Spleen (tissue), 11 donors: ENCODE measurements at regions not wholly inside any gene's neighbourhood (a gene's known extent, or its start where the extent isn't known, plus 50 kb on each side); places are given as distances from the start of the nearest gene placed in this dataset.

Source experiments
- DNase-seq: peaks from one replicate; pipeline ENCODE4 v3.0.0-alpha.2; 2020
- H3K27ac ChIP-seq, 8 donors: fragments of 200-600 bp; sonication (generic) in 7 of 8; 1 replicate in 4 of 8; 2 replicates in 4 of 8; pipeline versions ENCODE4 v1.5.0 to v1.8.0; 2016 to 2021; ENCODE audit warnings: inconsistent platforms in 4 of 8, mild to moderate bottlenecking in 4 of 8, moderate library complexity in 1 of 8
- H3K27me3 ChIP-seq, 7 donors: fragments of 200-600 bp; sonication (generic) in 6 of 7; replicated peaks in 1 of 7; 1 replicate in 4 of 7; 2 replicates in 3 of 7; pipeline versions ENCODE4 v1.5.0 to v1.8.0; 2016 to 2021; ENCODE audit warnings: inconsistent platforms in 3 of 7, mild to moderate bottlenecking in 1 of 7
- H3K36me3 ChIP-seq, 6 donors: fragments of 200-600 bp; sonication (generic) in 5 of 6; 1 replicate in 4 of 6; 2 replicates in 2 of 6; pipeline versions ENCODE4 v1.5.0 to v1.8.0; 2016 to 2021; ENCODE audit warnings: inconsistent platforms in 2 of 6
- H3K4me1 ChIP-seq, 6 donors: fragments of 200-600 bp; sonication (generic) in 5 of 6; 1 replicate in 3 of 6; 2 replicates in 3 of 6; pipeline versions ENCODE4 v1.5.0 to v1.8.0; 2016 to 2021; ENCODE audit warnings: inconsistent platforms in 3 of 6
- H3K4me3 ChIP-seq, 8 donors: fragments of 200-600 bp; sonication (generic) in 7 of 8; 1 replicate in 4 of 8; 2 replicates in 4 of 8; pipeline versions ENCODE4 v1.5.0 to v1.8.0; 2016 to 2021; ENCODE audit warnings: inconsistent platforms in 4 of 8, mild to moderate bottlenecking in 4 of 8, moderate library complexity in 2 of 8
- H3K9me3 ChIP-seq, 8 donors: fragments of 200-600 bp; sonication (generic) in 7 of 8; 1 replicate in 4 of 8; 2 replicates in 4 of 8; pipeline versions ENCODE4 v1.5.0 to v1.8.0; 2016 to 2021; ENCODE audit warnings: inconsistent platforms in 4 of 8
- CTCF ChIP-seq, 11 experiments: fragments of 200-600 bp in 7 of 11; fragments of 450-650 bp in 4 of 11; sonication (generic) in 4 of 11; IDR thresholded peaks in 8 of 11; conservative IDR thresholded peaks in 3 of 11; 1 replicate in 7 of 11; 2 replicates in 4 of 11; pipeline versions ENCODE4 v1.4.0 to v1.8.0; 2016 to 2021; ENCODE audit warnings: antibody characterized with exemption in 11 of 11, inconsistent platforms in 4 of 11, mild to moderate bottlenecking in 1 of 11
- POLR2A ChIP-seq, 3 donors: fragments of 450-650 bp; IDR thresholded peaks; one replicate each; pipeline ENCODE4 v1.5.1; 2017; ENCODE audit warnings: antibody characterized with exemption in 3 of 3, mild to moderate bottlenecking in 1 of 3
- POLR2AphosphoS5 ChIP-seq, 3 donors: sonication (generic); formaldehyde crosslinking; IDR thresholded peaks; one replicate each; pipeline ENCODE4 v1.5.1; 2017; ENCODE audit warnings: antibody characterized with exemption in 3 of 3
- WGBS, 5 donors: extraction: QIAGEN DNeasy Blood & Tissue Kit in 3 of 5; methylation state at CpG; one replicate each; pipeline versions ENCODE4 v1.1.5 to v1.1.7; 2013 to 2018; 5-methylcytosine and 5-hydroxymethylcytosine counted together
- intact Hi-C: fragments of 100-400 bp; cut with DNase I; formaldehyde crosslinking; loops from one replicate; pipeline ENCODE4 v1.15.0; 2023; ENCODE audit warnings: low total_unique reads
- donor health status: healthy with polysubstance abuse.
- donor health status: DM: no; HTN: no; CAD: no; lungs with moderate emphysema.
- donor health status: DM: no; HTN: no; CAD: no.
- donor health status: Bipolar disorder and iron deficiency.
- donor health status: healthy.
- donor health status: DM: no; HTN: no; CAD: no.
- donor health status: DM: yes; HTN: yes; CAD: no.

- DNase-seq, result no peak
- peak overlapping the region; percentile 2 to 58 (median 34) for H3K27ac ChIP-seq
- no peaks in the 10 kb centered on the region for H3K9me3 ChIP-seq
- peaks cover 0 to 14% (median 5%) of the 10 kb centered on the region in 6 donors for H3K4me1 ChIP-seq
- no peaks in the 10 kb centered on the region for H3K36me3 ChIP-seq
- TF ChIP-seq POLR2AphosphoS5 (IDR thresholded peaks at IDR 0.05) (no peak), POLR2A (IDR thresholded peaks at IDR 0.05) (no peak), CTCF (IDR thresholded peaks at IDR 0.05 in 8 of 11, conservative IDR thresholded peaks at IDR 0.05 in 3 of 11) (no peak)
- WGBS, 5 donors, result 43 to 82% (median 66%) methylated on average over 4 of the region's 4 CpGs
- intact Hi-C loops, result no loop called here
- H3K27me3 ChIP-seq, result no peaks in the 10 kb centered on the region
- H3K4me3 ChIP-seq, result no peak overlapping the region
Observed at GRCh38 chr13:33494596-33495204, 209.1 kb upstream of the STARD13 start.

GRCh38 chr13:33496336-33496735, 210.8 kb upstream of the STARD13 start:
- H3K9me3 ChIP-seq, result no peaks in the 10 kb centered on the region
- peaks cover 0 to 14% (median 5%) of the 10 kb centered on the region in 6 donors for H3K4me1 ChIP-seq
- H3K27ac ChIP-seq, result no peak overlapping the region
- TF ChIP-seq POLR2A (IDR thresholded peaks at IDR 0.05) (no peak), CTCF (IDR thresholded peaks at IDR 0.05 in 8 of 11, conservative IDR thresholded peaks at IDR 0.05 in 3 of 11) (no peak), POLR2AphosphoS5 (IDR thresholded peaks at IDR 0.05) (no peak)
- intact Hi-C loops, result no loop called here
- no peaks in the 10 kb centered on the region for H3K36me3 ChIP-seq
- H3K4me3 ChIP-seq, result no peak overlapping the region
- DNase-seq, result no peak
- H3K27me3 ChIP-seq, result no peaks in the 10 kb centered on the region

DNA sequence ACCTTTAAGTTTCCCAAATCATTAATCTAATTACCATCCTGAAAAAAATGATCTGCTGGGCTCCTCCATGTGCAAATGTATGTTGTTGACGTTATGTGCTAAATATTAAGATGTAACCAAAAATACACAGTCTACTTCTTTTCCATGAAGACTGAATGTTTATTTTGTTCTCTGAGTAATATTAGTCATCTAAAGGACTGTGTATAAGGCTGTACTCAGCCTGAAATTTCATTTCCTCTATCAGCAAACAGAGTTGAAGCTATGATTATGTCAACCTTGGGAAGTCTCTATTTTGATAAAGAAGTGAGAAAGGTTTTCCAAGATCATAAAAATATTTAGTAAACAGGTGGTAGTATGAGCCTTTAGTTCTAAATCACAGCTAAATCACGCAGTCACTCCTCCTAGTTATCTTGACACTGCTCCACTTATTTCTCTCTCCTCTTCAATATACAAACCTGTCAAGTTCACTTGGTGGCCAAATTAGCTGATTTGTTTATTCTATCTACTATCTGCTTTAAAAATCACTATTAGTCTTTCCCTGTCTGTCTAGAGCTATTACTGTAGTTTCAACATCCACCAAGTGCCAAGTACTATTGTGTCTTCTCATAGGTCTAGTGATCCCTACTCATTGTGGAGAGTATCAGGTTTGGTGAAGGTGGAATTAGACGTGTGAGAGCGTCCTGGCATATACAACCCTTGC, 211.7 kb upstream of the STARD13 start:
- H3K4me3 ChIP-seq, result no peak overlapping the region
- DNase-seq, result no peak
- peaks cover 0 to 14% (median 5%) of the 10 kb centered on the region in 6 donors for H3K4me1 ChIP-seq
- no peaks in the 10 kb centered on the region for H3K36me3 ChIP-seq
- peak overlapping the region in 1 of 8 donors; percentile 9 for H3K27ac ChIP-seq
- H3K9me3 ChIP-seq, result no peaks in the 10 kb centered on the region
- intact Hi-C loops, result no loop called here
- WGBS, 5 donors, result 86 to 91% (median 88%) methylated on average over 4 of the region's 4 CpGs
- TF ChIP-seq POLR2A (IDR thresholded peaks at IDR 0.05), result no peak
- no peak for TF ChIP-seq CTCF (IDR thresholded peaks at IDR 0.05 in 8 of 11, conservative IDR thresholded peaks at IDR 0.05 in 3 of 11)
- TF ChIP-seq POLR2AphosphoS5 (IDR thresholded peaks at IDR 0.05), result no peak
- no peaks in the 10 kb centered on the region for H3K27me3 ChIP-seq

DNA sequence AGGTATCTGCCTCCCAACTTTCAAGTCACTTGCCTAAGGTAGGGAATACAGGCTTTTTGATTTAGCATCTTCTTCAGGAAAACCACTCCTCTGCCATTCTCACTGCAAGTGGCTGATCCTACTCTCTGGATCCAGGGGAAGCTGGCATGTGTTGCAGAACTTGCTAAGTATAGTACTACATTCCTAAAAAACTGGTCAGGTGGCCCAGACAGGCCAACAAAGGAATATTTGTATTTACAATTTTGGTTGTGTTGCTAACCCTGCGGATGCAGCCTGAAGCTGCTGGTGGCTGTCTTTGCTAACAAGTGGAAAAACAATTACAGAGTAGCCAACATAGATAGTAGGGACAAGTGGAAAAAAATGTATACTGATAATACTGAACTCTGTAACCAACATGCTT, 222.5 kb upstream of the STARD13 start:
- H3K9me3 ChIP-seq, result no peaks in the 10 kb centered on the region
- H3K27me3 ChIP-seq, result no peaks in the 10 kb centered on the region
- no peak overlapping the region for H3K4me3 ChIP-seq
- 90 to 100% (median 97%) methylated on average over 1 of the region's 1 CpG for WGBS, 5 donors
- intact Hi-C loops, result no loop called here
- DNase-seq, result no peak
- peaks cover 0 to 13% (median 0%) of the 10 kb centered on the region in 6 donors for H3K4me1 ChIP-seq
- H3K36me3 ChIP-seq, result no peaks in the 10 kb centered on the region
- TF ChIP-seq POLR2A (IDR thresholded peaks at IDR 0.05) (no peak), POLR2AphosphoS5 (IDR thresholded peaks at IDR 0.05) (no peak), CTCF (IDR thresholded peaks at IDR 0.05 in 8 of 11, conservative IDR thresholded peaks at IDR 0.05 in 3 of 11) (no peak)
- H3K27ac ChIP-seq, result peak overlapping the region in 5 of 8 donors; percentile 78 to 89 (median 84)
